DMS153 (cell line): ENCODE measurements at regions not wholly inside any gene's neighbourhood (a gene's known extent, or its start where the extent isn't known, plus 50 kb on each side); places are given as distances from the start of the nearest gene placed in this dataset.
A peak's percentile ranks its signal among the peaks of the same experiment; 100 is the strongest.
"Not testable (repeated sequence)": the region's sequence is repeated elsewhere in the genome, so short reads cannot be mapped to it uniquely, and the experiment has no call there.

Experiments
- DNase-seq: peaks from one replicate; lab custom pipeline; 2025; lab: John Stamatoyannopoulos, UW

DNA sequence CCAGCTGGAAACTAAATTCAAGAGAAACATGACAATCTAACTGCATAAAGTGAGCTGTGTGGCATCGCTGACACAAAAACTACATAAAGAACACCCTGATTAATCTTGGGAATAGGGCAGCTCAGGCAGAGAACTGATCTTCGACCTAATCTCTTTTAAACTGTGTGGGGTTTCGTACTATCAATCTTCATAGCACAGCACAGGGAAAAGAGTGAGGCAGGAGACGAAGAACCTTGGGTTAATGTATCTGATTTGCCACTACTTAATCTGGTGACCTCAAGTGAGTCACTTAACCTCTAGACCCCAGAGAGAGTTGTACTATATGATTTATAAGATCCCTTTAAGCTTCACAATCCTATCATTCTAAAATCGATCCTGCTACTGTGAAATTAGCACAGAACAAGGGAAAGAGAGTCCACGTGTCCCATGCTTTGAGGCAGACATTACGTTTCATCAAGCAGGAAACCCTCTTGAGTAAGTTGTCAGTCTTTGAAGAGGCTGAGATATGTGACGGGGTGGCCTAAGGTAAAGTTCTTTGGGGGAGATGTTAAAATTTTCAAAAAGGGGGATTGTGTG lies 519.7 kb downstream of the SOCS6 start:
- DNase-seq, result no peak

DNA sequence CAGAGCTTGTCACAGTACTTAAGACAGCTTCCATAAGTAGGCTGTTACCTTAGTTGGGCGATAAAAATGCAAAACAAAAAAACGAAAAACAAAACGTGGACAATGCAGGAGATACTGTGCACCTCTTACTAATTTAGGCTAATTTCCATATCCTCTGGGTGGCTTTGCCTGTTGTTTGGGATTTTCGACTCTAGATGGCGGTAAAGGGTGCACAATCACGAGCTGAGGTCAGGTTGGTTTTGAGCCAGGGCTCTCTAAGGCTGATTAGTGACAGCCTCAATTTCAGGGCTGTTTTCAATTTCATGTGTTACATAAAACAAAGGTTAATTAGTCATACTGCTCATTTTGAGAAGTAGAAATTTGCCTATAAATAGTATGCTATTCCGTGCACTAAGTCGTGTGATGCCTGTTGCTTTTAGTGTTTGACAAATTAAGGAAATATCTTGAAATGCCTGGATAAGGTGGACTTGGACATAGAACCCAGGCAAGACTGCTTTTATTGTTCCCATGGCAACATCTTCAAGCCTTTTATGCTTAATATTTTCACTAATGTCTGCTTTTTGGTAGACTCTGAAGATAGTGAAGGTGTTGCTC lies 493.1 kb downstream of the SOCS6 start:
- peak; percentile 46 for DNase-seq

GRCh38 chr18:70766254-70766653 lies 477.4 kb downstream of the SOCS6 start:
- not testable (repeated sequence) for DNase-seq

DNA sequence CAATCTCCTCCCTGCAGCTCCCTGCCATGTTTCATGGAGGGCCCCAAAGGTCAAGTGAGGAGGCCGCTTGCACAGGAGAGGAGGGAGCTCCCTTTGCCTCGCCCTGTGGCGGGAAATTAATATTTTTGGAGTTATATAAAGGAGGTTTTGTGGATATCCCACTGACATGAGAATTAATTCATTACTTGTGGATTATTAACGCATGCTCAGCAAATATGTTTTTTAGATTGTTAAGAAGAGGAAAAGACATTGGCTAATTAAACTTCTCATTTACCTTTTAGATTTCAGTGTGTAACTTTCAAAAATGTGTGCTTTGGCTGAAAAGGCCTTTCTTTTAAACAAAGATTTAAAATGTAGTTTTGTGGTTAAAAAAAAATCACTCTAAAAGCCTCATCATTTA lies 474.0 kb downstream of the SOCS6 start:
- DNase-seq, result no peak

GRCh38 chr18:70758780-70759179 lies 469.9 kb downstream of the SOCS6 start:
- DNase-seq, result no peak

GRCh38 chr18:70754486-70754885 lies 465.6 kb downstream of the SOCS6 start:
- no peak for DNase-seq

GRCh38 chr18:70732916-70733315 lies 444.1 kb downstream of the SOCS6 start:
- DNase-seq, result no peak

- peak; percentile 32 for DNase-seq
Observed at GRCh38 chr18:70732188-70732587, 443.3 kb downstream of the SOCS6 start.

- DNase-seq, result no peak
Observed at GRCh38 chr18:70720607-70721006, 431.8 kb downstream of the SOCS6 start.

GRCh38 chr18:70709720-70710119 lies 420.9 kb downstream of the SOCS6 start:
- DNase-seq, result no peak

GRCh38 chr18:70709144-70709543 lies 420.3 kb downstream of the SOCS6 start:
- no peak for DNase-seq

DNA sequence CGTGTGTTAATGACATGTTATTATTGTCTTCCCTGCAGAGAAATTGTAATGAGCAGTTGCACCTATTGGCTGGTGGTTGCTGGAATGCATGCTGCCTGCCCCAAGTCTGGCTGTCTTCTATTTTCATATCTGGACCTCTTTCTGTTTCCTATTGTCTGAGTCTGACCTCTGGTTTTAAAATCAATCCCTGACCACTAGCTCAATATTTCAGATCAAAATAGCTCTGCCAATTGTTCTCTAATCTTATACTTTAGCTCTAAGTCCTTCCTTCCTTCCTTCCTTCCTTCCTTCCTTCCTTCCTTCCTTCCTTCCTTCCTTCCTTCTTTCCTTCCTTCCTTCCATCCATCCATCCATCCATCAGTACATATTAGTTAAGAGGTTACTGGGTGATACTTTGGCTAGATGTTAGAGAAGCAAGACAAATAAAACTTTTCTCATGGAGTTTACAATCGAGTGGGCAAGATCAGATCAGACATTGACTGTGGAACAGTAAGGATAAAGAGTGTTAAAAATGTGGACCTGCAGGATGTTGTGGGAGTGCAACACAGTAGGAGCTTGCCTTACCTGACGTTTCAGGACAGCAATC lies 417.1 kb downstream of the SOCS6 start:
- DNase-seq, result no peak

- no peak for DNase-seq
Observed at GRCh38 chr18:70700496-70700895, 411.7 kb downstream of the SOCS6 start.

DNA sequence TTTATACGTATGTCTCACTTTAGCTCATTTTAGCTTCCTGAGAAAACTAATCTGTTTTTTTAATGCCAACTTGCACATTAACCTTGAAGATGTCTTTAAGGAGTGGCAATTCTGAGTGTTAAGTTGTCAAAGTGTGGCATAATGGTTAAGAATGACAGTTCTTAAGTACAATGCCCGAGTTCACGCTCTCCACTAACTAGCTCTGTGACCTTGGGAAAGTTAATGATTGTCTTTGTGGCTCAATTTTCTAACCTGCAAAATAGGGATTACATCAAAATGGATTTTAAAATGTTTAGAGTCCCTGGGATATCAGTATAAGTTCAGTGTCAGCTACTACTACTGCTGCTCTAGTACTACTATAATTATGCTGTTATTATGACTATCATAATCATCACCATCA lies 409.7 kb downstream of the SOCS6 start:
- no peak for DNase-seq

- no peak for DNase-seq
Observed at GRCh38 chr18:70693246-70693645, 404.4 kb downstream of the SOCS6 start.

- not testable (repeated sequence) for DNase-seq
Observed at GRCh38 chr18:70689765-70690164, 400.9 kb downstream of the SOCS6 start.

DNA sequence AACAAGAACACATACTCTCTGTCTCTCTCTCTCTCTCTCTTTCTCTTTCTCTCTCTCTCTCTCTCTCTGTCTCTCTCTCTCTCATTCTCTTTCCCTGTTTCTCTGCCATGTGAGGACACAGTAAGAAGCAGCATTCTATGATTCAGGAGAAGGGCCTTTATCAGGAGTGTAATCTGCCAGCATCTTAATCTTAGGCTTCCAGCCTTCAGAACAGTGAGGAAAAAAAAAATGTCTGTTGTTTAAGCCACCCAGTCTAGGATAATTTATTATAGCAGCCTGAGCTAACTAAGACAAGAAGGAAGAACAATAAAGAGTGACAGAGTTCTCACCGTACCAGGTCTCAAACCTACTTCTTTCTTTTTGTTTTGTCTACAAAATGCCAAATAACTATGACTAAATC lies 399.4 kb downstream of the SOCS6 start:
- DNase-seq, result no peak

- no peak for DNase-seq
Observed at GRCh38 chr18:70684821-70685220, 396.0 kb downstream of the SOCS6 start.

DNA sequence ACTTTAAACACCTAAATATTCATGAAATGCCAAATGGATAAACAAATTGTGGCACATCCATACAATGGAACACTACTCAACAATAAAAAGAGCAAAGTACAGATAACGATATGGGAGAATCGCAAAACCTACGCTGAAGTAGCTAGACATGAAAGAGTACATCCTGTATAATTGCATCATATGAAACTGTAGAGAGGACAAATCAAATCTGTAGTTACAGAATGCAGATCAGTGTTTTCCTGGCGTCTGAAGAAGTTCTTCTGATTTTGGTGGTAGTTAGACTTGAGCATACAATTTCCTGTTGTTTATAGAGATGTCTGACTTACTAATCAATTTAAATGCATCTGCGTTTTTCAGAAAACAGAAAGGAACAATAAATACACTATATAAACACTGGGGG lies 394.4 kb downstream of the SOCS6 start:
- DNase-seq, result no peak

- DNase-seq, result no peak
Observed at GRCh38 chr18:70674896-70675295, 386.1 kb downstream of the SOCS6 start.

GRCh38 chr18:70673831-70674230 lies 385.0 kb downstream of the SOCS6 start:
- no peak for DNase-seq

- no peak for DNase-seq
Observed at GRCh38 chr18:70672581-70672980, 383.7 kb downstream of the SOCS6 start.

GRCh38 chr18:70671889-70672565 lies 383.2 kb downstream of the SOCS6 start:
- DNase-seq, result no peak
